Left ventricle myocardium inferior (tissue), 1 donor: ENCODE measurements at regions not wholly inside any gene's neighbourhood (a gene's known extent, or its start where the extent isn't known, plus 50 kb on each side); places are given as distances from the start of the nearest gene placed in this dataset.

Experiments
- DNase-seq: peaks from one replicate; pipeline ENCODE4 v3.0.0-alpha.2; 2020
- H3K27ac ChIP-seq: fragments of 200-600 bp; replicated peaks from 2 replicates; pipeline ENCODE4 v1.8.0; 2021
- H3K27me3 ChIP-seq: fragments of 200-600 bp; 2 replicates; pipeline ENCODE4 v1.8.0; 2021; ENCODE audit warnings: low read depth
- H3K36me3 ChIP-seq: fragments of 200-600 bp; 2 replicates; pipeline ENCODE4 v1.8.0; 2021
- H3K4me1 ChIP-seq: fragments of 200-600 bp; 2 replicates; pipeline ENCODE4 v1.8.0; 2021
- H3K4me3 ChIP-seq: fragments of 200-600 bp; 2 replicates; pipeline ENCODE4 v1.8.0; 2021; ENCODE audit warnings: mild to moderate bottlenecking, moderate library complexity
- H3K9me3 ChIP-seq: fragments of 200-600 bp; replicated peaks from 2 replicates; pipeline ENCODE4 v1.8.0; 2021
- CTCF ChIP-seq: fragments of 200-600 bp; IDR thresholded peaks from 2 replicates; pipeline ENCODE4 v1.8.0; 2021; ENCODE audit warnings: antibody characterized with exemption, mild to moderate bottlenecking, borderline replicate concordance
- intact Hi-C: fragments of 100-400 bp; cut with micrococcal nuclease; formaldehyde crosslinking; loops from one replicate; pipeline ENCODE4 v1.11.0; 2022
- donor health status: DM: no; HTN: yes; CAD: no; lungs with severe emphysema.

GRCh38 chr15:31871166-31871886, 159.0 kb upstream of the CHRNA7 start:
- peak overlapping the region; percentile 86 for H3K27ac ChIP-seq
- peak overlapping the region; percentile 75 for H3K4me3 ChIP-seq
- no peaks in the 10 kb centered on the region for H3K36me3 ChIP-seq
- no peaks in the 10 kb centered on the region for H3K9me3 ChIP-seq
- no peak for TF ChIP-seq CTCF
- peaks cover 15% of the 10 kb centered on the region for H3K4me1 ChIP-seq
- intact Hi-C loops = no loop called here
- H3K27me3 ChIP-seq = no peaks in the 10 kb centered on the region
- DNase-seq = no peak

- peaks cover 15% of the 10 kb centered on the region for H3K4me1 ChIP-seq
- no peak overlapping the region for H3K4me3 ChIP-seq
- TF ChIP-seq CTCF = no peak
- H3K27me3 ChIP-seq = no peaks in the 10 kb centered on the region
- H3K36me3 ChIP-seq = no peaks in the 10 kb centered on the region
- intact Hi-C loops = no loop called here
- DNase-seq = no peak
- H3K9me3 ChIP-seq = no peaks in the 10 kb centered on the region
- no peak overlapping the region for H3K27ac ChIP-seq
Measured at GRCh38 chr15:31871887-31872281, 158.4 kb upstream of the CHRNA7 start.

- peak; percentile 19 for TF ChIP-seq CTCF
- Histone ChIP-seq H3K27ac (no peak overlapping the region), H3K27me3 (peaks cover 35% of the 10 kb centered on the region), H3K36me3 (no peaks in the 10 kb centered on the region), H3K4me1 (no peaks in the 10 kb centered on the region), H3K4me3 (no peak overlapping the region), H3K9me3 (peaks cover 27% of the 10 kb centered on the region)
- no peak for DNase-seq
- intact Hi-C loops = no loop called here
Measured at GRCh38 chr15:31887246-31887645, 143.1 kb upstream of the CHRNA7 start.

GRCh38 chr15:31892513-31892912, 137.8 kb upstream of the CHRNA7 start:
- peaks cover 17% of the 10 kb centered on the region for H3K9me3 ChIP-seq
- H3K36me3 ChIP-seq = no peaks in the 10 kb centered on the region
- no peak for DNase-seq
- intact Hi-C loops = no loop called here
- no peaks in the 10 kb centered on the region for H3K4me1 ChIP-seq
- no peak overlapping the region for H3K27ac ChIP-seq
- no peak for TF ChIP-seq CTCF
- H3K27me3 ChIP-seq = peaks cover 48% of the 10 kb centered on the region
- H3K4me3 ChIP-seq = no peak overlapping the region

- peaks cover 36% of the 10 kb centered on the region for H3K27me3 ChIP-seq
- H3K4me1 ChIP-seq = no peaks in the 10 kb centered on the region
- no peak overlapping the region for H3K4me3 ChIP-seq
- no peak for TF ChIP-seq CTCF
- no peak overlapping the region for H3K27ac ChIP-seq
- no peak for DNase-seq
- intact Hi-C loops = no loop called here
- H3K36me3 ChIP-seq = no peaks in the 10 kb centered on the region
- peaks cover 30% of the 10 kb centered on the region for H3K9me3 ChIP-seq
Measured at GRCh38 chr15:31893780-31894179, 136.5 kb upstream of the CHRNA7 start.
